Activated T-helper 17 cell treated with anti-CD3 and anti-CD28 coated beads, Interleukin-2, amount 50 U/mL, for 72 hours (primary cell): ENCODE measurements at regions not wholly inside any gene's neighbourhood (a gene's known extent, or its start where the extent isn't known, plus 50 kb on each side); places are given as distances from the start of the nearest gene placed in this dataset.
"Not testable (repeated sequence)": the region's sequence is repeated elsewhere in the genome, so short reads cannot be mapped to it uniquely, and the experiment has no call there.

ENCODE experiments used
- ATAC-seq: fragments of 150-1000 bp; cut with Tn5 transposase; replicated peaks from 2 replicates; pipeline ENCODE4 v1.10.0; 2021; ENCODE audit warnings: mild to moderate bottlenecking, moderate library complexity
- H3K27ac Mint-ChIP-seq: one replicate; pipeline ENCODE4 v1.8.0; 2022; ENCODE audit warnings: mixed read lengths
- H3K27me3 Mint-ChIP-seq: one replicate; pipeline ENCODE4 v1.8.0; 2022; ENCODE audit warnings: mixed read lengths
- H3K36me3 Mint-ChIP-seq: one replicate; pipeline ENCODE4 v1.8.0; 2022; ENCODE audit warnings: low read depth, mild to moderate bottlenecking, mixed read lengths
- H3K4me1 Mint-ChIP-seq: one replicate; pipeline ENCODE4 v1.8.0; 2022; ENCODE audit warnings: mixed read lengths
- H3K4me3 Mint-ChIP-seq: one replicate; pipeline ENCODE4 v1.8.0; 2022; ENCODE audit warnings: mild to moderate bottlenecking, mixed read lengths
- H3K9me3 Mint-ChIP-seq: one replicate; pipeline ENCODE4 v1.8.0; 2022; ENCODE audit warnings: mixed read lengths

- no peak overlapping the region for H3K4me3 Mint-ChIP-seq
- H3K27me3 Mint-ChIP-seq, result peaks cover 8% of the 10 kb centered on the region
- no peak overlapping the region for H3K27ac Mint-ChIP-seq
- no peaks in the 10 kb centered on the region for H3K9me3 Mint-ChIP-seq
- no peaks in the 10 kb centered on the region for H3K36me3 Mint-ChIP-seq
- ATAC-seq, result no peak
- H3K4me1 Mint-ChIP-seq, result no peaks in the 10 kb centered on the region
These were observed 181.0 kb upstream of the EOLA2 start for GRCh38 chrX:150119323-150119722.

GRCh38 chrX:150125045-150125444, 186.8 kb upstream of the EOLA2 start:
- H3K9me3 Mint-ChIP-seq, ATAC-seq, H3K27ac Mint-ChIP-seq, H3K4me1 Mint-ChIP-seq, H3K27me3 Mint-ChIP-seq, H3K36me3 Mint-ChIP-seq, H3K4me3 Mint-ChIP-seq: not testable (repeated sequence)

GRCh38 chrX:150127216-150127615, 188.9 kb upstream of the EOLA2 start:
- Mint-ChIP-seq H3K27ac (no peak overlapping the region), H3K4me3 (no peak overlapping the region), H3K4me1 (no peaks in the 10 kb centered on the region), H3K27me3 (no peaks in the 10 kb centered on the region), H3K9me3 (no peaks in the 10 kb centered on the region), H3K36me3 (no peaks in the 10 kb centered on the region)
- ATAC-seq, result no peak

- no peak for ATAC-seq
- Mint-ChIP-seq H3K4me3 (no peak overlapping the region), H3K4me1 (no peaks in the 10 kb centered on the region)
These were observed 205.6 kb upstream of the EOLA2 start for GRCh38 chrX:150143721-150144440.

GRCh38 chrX:150146271-150146896, 208.1 kb upstream of the EOLA2 start:
- H3K4me1 Mint-ChIP-seq, result no peaks in the 10 kb centered on the region

More at GRCh38 chrX:150143721-150144440, 205.6 kb upstream of the EOLA2 start:
- Mint-ChIP-seq H3K27me3 (no peaks in the 10 kb centered on the region), H3K36me3 (no peaks in the 10 kb centered on the region), H3K9me3 (no peaks in the 10 kb centered on the region), H3K27ac (no peak overlapping the region)

GRCh38 chrX:150148749-150149672, 210.7 kb upstream of the EOLA2 start:
- no peak for ATAC-seq
- no peaks in the 10 kb centered on the region for H3K36me3 Mint-ChIP-seq
- H3K4me3 Mint-ChIP-seq, result no peak overlapping the region
- no peaks in the 10 kb centered on the region for H3K27me3 Mint-ChIP-seq
- no peaks in the 10 kb centered on the region for H3K4me1 Mint-ChIP-seq
- H3K9me3 Mint-ChIP-seq, result no peaks in the 10 kb centered on the region
- H3K27ac Mint-ChIP-seq, result no peak overlapping the region

More at GRCh38 chrX:150146271-150146896, 208.1 kb upstream of the EOLA2 start:
- Mint-ChIP-seq H3K27ac (no peak overlapping the region), H3K36me3 (no peaks in the 10 kb centered on the region), H3K9me3 (no peaks in the 10 kb centered on the region), H3K4me3 (no peak overlapping the region), H3K27me3 (no peaks in the 10 kb centered on the region)
- no peak for ATAC-seq

- no peaks in the 10 kb centered on the region for H3K36me3 Mint-ChIP-seq
- no peaks in the 10 kb centered on the region for H3K9me3 Mint-ChIP-seq
- ATAC-seq, result no peak
- H3K27me3 Mint-ChIP-seq, result no peaks in the 10 kb centered on the region
- no peaks in the 10 kb centered on the region for H3K4me1 Mint-ChIP-seq
- no peak overlapping the region for H3K4me3 Mint-ChIP-seq
- no peak overlapping the region for H3K27ac Mint-ChIP-seq
These were observed 211.9 kb upstream of the EOLA2 start for GRCh38 chrX:150150076-150150779.

GRCh38 chrX:150150780-150151125, 212.4 kb upstream of the MAMLD1 start:
- Mint-ChIP-seq H3K4me1 (no peaks in the 10 kb centered on the region), H3K4me3 (no peak overlapping the region), H3K27ac (no peak overlapping the region), H3K27me3 (no peaks in the 10 kb centered on the region), H3K9me3 (no peaks in the 10 kb centered on the region), H3K36me3 (no peaks in the 10 kb centered on the region)
- ATAC-seq, result no peak

GRCh38 chrX:150152036-150152435, 211.1 kb upstream of the MAMLD1 start:
- ATAC-seq, result no peak
- Mint-ChIP-seq H3K9me3 (no peaks in the 10 kb centered on the region), H3K4me1 (no peaks in the 10 kb centered on the region), H3K27me3 (no peaks in the 10 kb centered on the region), H3K27ac (no peak overlapping the region), H3K36me3 (no peaks in the 10 kb centered on the region), H3K4me3 (no peak overlapping the region)

- no peak for ATAC-seq
- Mint-ChIP-seq H3K9me3 (no peaks in the 10 kb centered on the region), H3K27me3 (no peaks in the 10 kb centered on the region), H3K27ac (no peak overlapping the region), H3K4me3 (no peak overlapping the region), H3K4me1 (no peaks in the 10 kb centered on the region), H3K36me3 (no peaks in the 10 kb centered on the region)
These were observed 210.6 kb upstream of the MAMLD1 start for GRCh38 chrX:150152546-150152945.

- H3K9me3 Mint-ChIP-seq, result no peaks in the 10 kb centered on the region
- no peak for ATAC-seq
- H3K27ac Mint-ChIP-seq, result no peak overlapping the region
- H3K4me1 Mint-ChIP-seq, result no peaks in the 10 kb centered on the region
- H3K27me3 Mint-ChIP-seq, result no peaks in the 10 kb centered on the region
- no peaks in the 10 kb centered on the region for H3K36me3 Mint-ChIP-seq
- no peak overlapping the region for H3K4me3 Mint-ChIP-seq
These were observed 207.6 kb upstream of the MAMLD1 start for GRCh38 chrX:150155436-150156035.

- H3K4me1 Mint-ChIP-seq, result no peaks in the 10 kb centered on the region
- no peaks in the 10 kb centered on the region for H3K9me3 Mint-ChIP-seq
- H3K4me3 Mint-ChIP-seq, result no peak overlapping the region
- no peaks in the 10 kb centered on the region for H3K36me3 Mint-ChIP-seq
- ATAC-seq, result no peak
- no peaks in the 10 kb centered on the region for H3K27me3 Mint-ChIP-seq
- H3K27ac Mint-ChIP-seq, result no peak overlapping the region
These were observed 206.5 kb upstream of the MAMLD1 start for GRCh38 chrX:150156615-150157014.

- Mint-ChIP-seq H3K4me3 (no peak overlapping the region), H3K9me3 (no peaks in the 10 kb centered on the region), H3K27ac (no peak overlapping the region), H3K36me3 (no peaks in the 10 kb centered on the region), H3K4me1 (no peaks in the 10 kb centered on the region), H3K27me3 (no peaks in the 10 kb centered on the region)
- no peak for ATAC-seq
These were observed 205.8 kb upstream of the MAMLD1 start for GRCh38 chrX:150157291-150157690.
